ENCODE measurements at regions not wholly inside any gene's neighbourhood (a gene's known extent, or its start where the extent isn't known, plus 50 kb on each side); places are given as distances from the start of the nearest gene placed in this dataset.
"Not testable (repeated sequence)": the region's sequence is repeated elsewhere in the genome, so short reads cannot be mapped to it uniquely, and the experiment has no call there.

GRCh38 chr1:146710838-146711521 lies 227.1 kb upstream of the NBPF12 start:
- not testable (repeated sequence) for DNase-seq

DNA sequence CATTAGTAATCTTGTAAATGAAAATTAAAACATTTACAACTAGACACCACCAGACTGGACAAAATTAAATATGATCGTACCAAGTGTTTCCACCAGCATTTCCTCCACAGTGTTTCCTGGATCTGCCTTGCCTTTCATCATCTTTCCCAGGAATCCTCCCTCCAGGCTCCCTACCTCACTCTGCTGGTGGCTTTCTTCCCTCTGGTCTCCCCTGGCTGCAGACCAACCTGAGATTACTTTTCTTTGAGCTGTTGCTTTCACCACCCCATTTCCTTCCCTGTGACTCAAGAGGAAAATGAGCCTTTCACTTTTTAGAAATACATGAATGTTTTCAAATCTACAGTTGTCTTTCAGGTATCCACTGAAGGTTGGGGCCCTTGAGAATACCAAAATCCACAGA lies 228.8 kb upstream of the NBPF12 start:
- not testable (repeated sequence) for DNase-seq

GRCh38 chr1:146704162-146704724 lies 233.9 kb upstream of the NBPF12 start:
- not testable (repeated sequence) for DNase-seq

GRCh38 chr1:146701320-146701719 lies 236.8 kb upstream of the NBPF12 start:
- not testable (repeated sequence) for DNase-seq

GRCh38 chr1:146695388-146695787 lies 242.7 kb upstream of the NBPF12 start:
- not testable (repeated sequence) for DNase-seq

DNA sequence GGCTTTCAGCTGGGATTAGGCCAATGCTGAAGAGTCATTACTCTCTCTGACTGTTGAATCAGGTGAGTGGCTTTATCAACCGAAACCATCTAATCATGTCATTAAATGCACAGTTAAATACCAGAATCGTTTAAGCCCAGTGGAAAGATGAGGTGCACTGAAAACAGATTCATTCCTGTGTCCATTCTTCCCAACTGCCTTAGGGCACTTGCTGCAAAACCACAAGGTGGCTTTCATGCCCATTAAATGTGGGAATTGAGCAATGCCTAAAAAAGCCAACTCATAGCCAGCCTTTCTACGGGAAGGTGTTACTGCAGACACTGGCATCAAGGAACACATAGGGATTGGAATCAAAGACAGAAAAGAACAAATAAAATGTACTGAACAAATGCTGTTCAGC lies 246.3 kb upstream of the NBPF12 start:
- not testable (repeated sequence) for DNase-seq

- DNase-seq: not testable (repeated sequence)
Measured at GRCh38 chr1:146688893-146689292, 249.2 kb upstream of the NBPF12 start.

GRCh38 chr1:146686777-146687366 lies 251.3 kb upstream of the NBPF12 start:
- not testable (repeated sequence) for DNase-seq

DNA sequence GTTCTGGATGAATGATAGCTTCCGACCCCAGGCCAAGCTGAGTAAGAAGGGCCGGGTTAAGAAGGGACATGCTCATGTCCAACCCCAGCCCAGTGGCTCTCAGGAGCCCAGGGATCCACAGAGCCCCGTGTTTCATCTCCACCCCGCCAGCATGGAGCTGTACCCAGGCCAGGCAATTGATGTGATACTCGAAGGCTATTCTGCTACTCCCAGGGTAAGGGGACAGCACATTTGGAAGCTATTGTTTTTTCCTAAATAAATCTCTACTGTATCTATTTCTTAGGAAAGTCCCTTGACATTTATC lies 255.0 kb upstream of the NBPF12 start:
- DNase-seq: not testable (repeated sequence)

DNA sequence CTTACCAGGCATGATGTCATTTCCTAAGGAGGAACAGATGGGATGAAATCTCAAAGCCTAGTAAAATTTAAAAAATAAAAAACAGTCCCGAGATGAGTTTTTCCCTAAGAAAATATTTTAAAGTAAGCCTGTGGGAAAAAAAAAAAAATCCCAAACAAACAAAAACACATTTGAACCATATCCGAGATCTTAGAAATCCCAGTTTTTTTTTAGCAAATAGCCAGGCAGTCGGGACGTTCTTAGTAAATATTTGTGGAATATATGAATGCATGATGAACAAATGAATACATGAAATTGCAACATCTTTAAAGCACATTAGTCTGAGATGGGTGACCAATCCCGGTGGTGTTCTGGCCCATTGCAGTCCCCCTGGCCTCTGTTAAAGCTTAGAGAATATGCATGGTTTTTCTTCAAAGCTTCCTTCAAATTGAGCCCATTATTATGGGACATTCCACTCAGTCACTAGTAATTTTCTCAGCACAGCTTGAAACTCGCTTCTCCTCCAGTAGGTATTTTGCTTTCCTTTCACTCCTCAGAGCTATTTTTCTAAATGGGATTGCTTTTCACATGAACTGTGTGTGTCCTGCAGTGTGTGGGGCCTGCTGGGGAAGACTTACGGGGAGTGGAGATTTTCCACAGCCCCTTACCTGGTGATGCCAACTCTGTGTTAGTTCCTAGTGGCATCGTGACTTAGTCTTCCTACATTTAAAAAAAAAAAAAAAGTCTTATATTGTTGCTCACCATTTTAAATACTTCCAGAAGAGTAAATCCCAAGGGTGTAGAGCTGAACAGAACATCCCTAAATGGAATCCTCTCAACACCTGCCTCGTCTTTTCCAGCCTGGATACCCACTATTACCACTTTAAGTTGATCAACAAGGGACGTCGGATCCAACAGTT lies 255.6 kb upstream of the NBPF12 start:
- not testable (repeated sequence) for DNase-seq

GRCh38 chr1:146673729-146674299 lies 264.3 kb upstream of the NBPF12 start:
- not testable (repeated sequence) for DNase-seq

DNA sequence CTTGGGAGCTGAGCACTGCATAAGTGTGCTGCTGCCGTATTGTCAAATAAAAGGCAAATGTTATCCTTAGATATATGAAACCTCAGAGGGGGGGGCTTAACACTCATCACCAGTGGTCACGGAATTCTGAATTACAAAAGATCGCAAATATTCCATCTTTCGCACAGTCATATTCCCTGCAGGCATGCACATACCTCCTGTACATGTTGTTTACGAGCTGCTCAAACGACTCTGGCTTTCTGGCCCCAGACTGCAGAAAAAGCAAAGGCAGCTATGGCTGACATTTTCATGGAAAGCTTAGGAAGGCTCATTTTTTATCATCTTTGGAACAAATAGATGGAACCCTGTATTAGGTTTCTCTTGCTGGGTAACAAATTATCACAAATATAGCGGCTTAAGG lies 265.5 kb upstream of the NBPF12 start:
- not testable (repeated sequence) for DNase-seq

DNA sequence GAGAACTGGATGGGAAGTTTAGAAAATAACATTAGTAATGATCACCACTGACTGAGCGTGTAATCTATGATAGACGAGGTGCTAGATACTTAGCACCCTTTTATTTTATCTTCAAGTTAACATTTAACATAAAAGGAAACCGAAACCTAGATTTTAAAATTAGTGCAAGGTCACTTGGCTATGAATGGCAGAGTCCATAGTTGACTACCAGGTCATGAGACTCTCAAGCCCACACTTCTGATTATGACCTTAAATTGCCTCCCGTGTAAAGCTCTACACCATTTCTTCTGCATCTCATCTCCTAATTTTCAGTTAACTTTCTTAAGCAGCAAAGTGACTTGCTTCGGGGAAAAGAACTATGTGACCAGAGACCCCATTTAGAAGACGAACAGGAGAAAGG lies 266.5 kb upstream of the NBPF12 start:
- DNase-seq: not testable (repeated sequence)

- not testable (repeated sequence) for DNase-seq
Measured at GRCh38 chr1:146670832-146671566, 267.1 kb upstream of the NBPF12 start.

GRCh38 chr1:146666275-146666674 lies 271.8 kb upstream of the NBPF12 start:
- DNase-seq: not testable (repeated sequence)

DNA sequence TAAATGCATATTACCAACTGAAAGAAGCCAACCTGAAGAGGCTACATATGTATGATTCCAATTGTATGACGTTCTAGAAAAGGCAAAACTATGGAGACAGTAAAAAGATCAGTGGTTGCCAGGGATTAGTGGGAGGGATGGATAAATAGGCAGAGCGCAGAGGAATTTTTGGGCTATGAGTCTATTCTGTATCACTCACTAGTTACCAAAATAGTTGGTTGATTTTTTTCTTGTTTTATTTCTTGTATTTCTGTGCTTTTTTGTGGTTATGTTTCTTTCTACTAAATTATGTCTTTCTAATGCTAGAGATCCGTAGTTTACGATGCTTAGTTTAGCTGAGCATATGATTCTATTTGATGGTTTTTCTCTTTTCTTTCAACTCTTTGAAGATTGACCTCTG lies 277.9 kb upstream of the NBPF12 start:
- not testable (repeated sequence) for DNase-seq

DNA sequence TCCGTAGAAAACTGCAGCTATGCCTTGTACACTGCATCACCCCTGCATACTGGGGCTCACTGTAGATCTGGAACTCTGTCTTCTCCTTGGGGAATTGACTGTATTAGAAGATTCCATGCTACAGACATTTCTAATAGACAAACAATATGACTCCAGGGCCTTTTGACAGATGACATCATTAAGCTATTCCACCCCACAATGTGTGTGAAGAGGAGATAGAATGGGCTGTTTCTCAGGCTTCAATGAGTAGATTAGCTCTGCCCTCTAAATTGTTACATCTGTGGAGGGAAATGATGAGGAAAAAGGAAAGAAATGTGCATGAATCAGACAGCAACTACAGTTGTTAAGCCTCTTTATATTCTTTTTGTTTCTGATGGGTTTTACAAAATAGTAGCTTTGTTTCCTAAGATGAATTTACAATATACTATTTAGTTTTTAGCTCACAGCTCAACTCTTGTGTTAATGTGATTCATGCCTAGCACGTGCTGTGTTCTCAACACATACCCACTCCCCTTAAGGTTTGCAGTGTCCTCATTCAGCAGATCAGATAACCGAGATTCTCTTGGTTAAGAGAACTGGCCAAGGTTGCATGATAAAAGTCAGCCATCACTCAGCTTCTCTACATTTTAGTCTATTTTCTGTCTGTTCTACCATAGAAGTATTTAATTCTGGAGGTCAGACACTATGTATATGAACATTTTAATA lies 281.6 kb upstream of the NBPF12 start:
- not testable (repeated sequence) for DNase-seq

DNA sequence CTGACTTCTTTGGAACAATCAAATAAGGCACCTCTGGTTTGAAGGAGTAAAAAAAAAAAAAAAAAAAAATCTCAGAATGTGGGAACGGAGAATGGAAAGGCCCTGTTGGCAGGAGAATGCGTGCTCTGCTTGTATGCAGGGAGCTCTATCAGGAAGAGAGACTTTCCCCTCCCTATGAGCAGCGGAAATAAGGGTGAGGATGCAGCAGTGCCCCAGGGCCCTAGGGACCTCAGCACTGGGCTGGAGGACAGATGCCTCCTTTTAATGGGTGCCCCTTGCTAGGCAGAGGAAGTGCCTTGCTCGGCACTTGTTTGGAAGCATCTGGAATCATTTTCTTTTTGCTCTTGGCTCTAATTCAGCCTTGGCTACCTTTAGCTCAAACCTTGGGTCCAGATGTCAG lies 283.4 kb upstream of the NBPF12 start:
- not testable (repeated sequence) for DNase-seq

GRCh38 chr1:146645978-146646604 lies 292.0 kb upstream of the NBPF12 start:
- not testable (repeated sequence) for DNase-seq

- DNase-seq: not testable (repeated sequence)
Measured at GRCh38 chr1:146641534-146641933, 296.6 kb upstream of the NBPF12 start.

DNA sequence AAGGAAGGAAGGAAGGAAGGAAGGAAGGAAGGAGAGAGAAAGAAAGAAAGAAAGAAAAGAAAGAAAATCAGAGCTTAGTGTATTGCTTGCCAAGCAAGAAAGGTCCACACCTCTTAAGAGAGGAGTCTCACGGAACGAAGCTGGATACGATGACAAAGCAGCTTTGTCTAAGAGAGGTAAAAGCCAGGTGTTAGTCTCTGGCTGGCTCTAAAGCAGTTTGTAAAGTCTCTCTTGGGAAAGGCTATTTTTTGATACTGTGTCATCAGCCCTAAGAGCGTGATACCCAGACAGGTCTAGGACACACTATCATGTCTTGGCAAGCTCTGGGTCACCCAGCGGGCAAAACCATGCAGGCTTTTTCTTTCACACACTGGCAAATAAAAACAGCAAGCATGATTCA lies 297.5 kb upstream of the NBPF12 start:
- DNase-seq: not testable (repeated sequence)

All from stimulated activated CD8-positive, alpha-beta memory T cell treated with anti-CD3 and anti-CD28 coated beads, Interleukin-4, amount 100 ng/mL, for 48 hours (primary cell).